Activated T-cell treated with anti-CD3 and anti-CD28 coated beads, Interleukin-2, amount 50 U/mL, for 72 hours (primary cell): ENCODE measurements at regions not wholly inside any gene's neighbourhood (a gene's known extent, or its start where the extent isn't known, plus 50 kb on each side); places are given as distances from the start of the nearest gene placed in this dataset.
"Not testable (repeated sequence)": the region's sequence is repeated elsewhere in the genome, so short reads cannot be mapped to it uniquely, and the experiment has no call there.

Experiments used
- ATAC-seq, 2 donors: fragments of 150-1000 bp; cut with Tn5 transposase; replicated peaks in 1 of 2; 2 replicates each; pipeline ENCODE4 v1.10.0; 2021; ENCODE audit warnings: moderate library complexity in 2 of 2, mild to moderate bottlenecking in 1 of 2
- DNase-seq, 2 donors: peaks; one replicate each; pipeline ENCODE4 v3.0.0; 2021 to 2022; ENCODE audit warnings: mixed read lengths in 1 of 2
- H3K27ac Mint-ChIP-seq: one replicate; pipeline ENCODE4 v1.8.0; 2022; ENCODE audit warnings: mild to moderate bottlenecking, moderate library complexity, mixed read lengths
- H3K27me3 Mint-ChIP-seq: one replicate; pipeline ENCODE4 v1.8.0; 2022; ENCODE audit warnings: low read depth, mixed read lengths
- H3K36me3 Mint-ChIP-seq, 2 donors: one replicate each; pipeline ENCODE4 v1.8.0; 2022; ENCODE audit warnings: mixed read lengths in 2 of 2, mild to moderate bottlenecking in 1 of 2; ENCODE audit not compliant: insufficient read depth in 2 of 2
- H3K4me1 Mint-ChIP-seq: one replicate; pipeline ENCODE4 v1.8.0; 2022; ENCODE audit warnings: low read depth, mixed read lengths
- H3K4me3 Mint-ChIP-seq, 2 donors: one replicate each; pipeline ENCODE4 v1.8.0; 2022; ENCODE audit warnings: mild to moderate bottlenecking in 2 of 2, mixed read lengths in 2 of 2, moderate library complexity in 2 of 2
- H3K9me3 Mint-ChIP-seq, 2 donors: one replicate each; pipeline ENCODE4 v1.8.0; 2022; ENCODE audit warnings: mixed read lengths in 2 of 2

GRCh38 chr4:93888308-93888707, 59.8 kb downstream of the ATOH1 start:
- Mint-ChIP-seq H3K27me3 (no peaks in the 10 kb centered on the region), H3K4me1 (no peaks in the 10 kb centered on the region), H3K9me3 (peaks cover 0 to 3% of the 10 kb centered on the region in 2 donors), H3K36me3 (no peaks in the 10 kb centered on the region), H3K27ac (no peak overlapping the region), H3K4me3 (no peak overlapping the region)
- ATAC-seq (no peak), DNase-seq (no peak)

- Mint-ChIP-seq H3K4me3 (no peak overlapping the region), H3K9me3 (peaks cover 0 to 3% of the 10 kb centered on the region in 2 donors), H3K4me1 (no peaks in the 10 kb centered on the region), H3K27ac (no peak overlapping the region), H3K36me3 (no peaks in the 10 kb centered on the region), H3K27me3 (no peaks in the 10 kb centered on the region)
- ATAC-seq: no peak
- DNase-seq: no peak
Measured at GRCh38 chr4:93888768-93889167, 60.2 kb downstream of the ATOH1 start.

- Mint-ChIP-seq H3K27me3 (no peaks in the 10 kb centered on the region), H3K27ac (no peak overlapping the region), H3K36me3 (no peaks in the 10 kb centered on the region), H3K9me3 (peaks cover 0 to 3% of the 10 kb centered on the region in 2 donors), H3K4me1 (no peaks in the 10 kb centered on the region), H3K4me3 (no peak overlapping the region)
- ATAC-seq (no peak), DNase-seq (no peak)
Measured at GRCh38 chr4:93891244-93891643, 62.7 kb downstream of the ATOH1 start.

GRCh38 chr4:93894995-93895394, 66.4 kb downstream of the ATOH1 start:
- H3K4me1 Mint-ChIP-seq: no peaks in the 10 kb centered on the region
- no peak overlapping the region for H3K27ac Mint-ChIP-seq
- no peaks in the 10 kb centered on the region for H3K36me3 Mint-ChIP-seq
- DNase-seq: no peak
- H3K27me3 Mint-ChIP-seq: no peaks in the 10 kb centered on the region
- ATAC-seq: no peak
- peaks cover 0 to 3% of the 10 kb centered on the region in 2 donors for H3K9me3 Mint-ChIP-seq
- no peak overlapping the region for H3K4me3 Mint-ChIP-seq

- Mint-ChIP-seq H3K4me1 (no peaks in the 10 kb centered on the region), H3K9me3 (peaks cover 0 to 3% of the 10 kb centered on the region in 2 donors), H3K36me3 (no peaks in the 10 kb centered on the region), H3K4me3 (no peak overlapping the region), H3K27me3 (no peaks in the 10 kb centered on the region), H3K27ac (no peak overlapping the region)
- ATAC-seq: no peak
- no peak for DNase-seq
Measured at GRCh38 chr4:93896516-93896915, 68.0 kb downstream of the ATOH1 start.

- Mint-ChIP-seq H3K4me3 (no peak overlapping the region), H3K9me3 (no peaks in the 10 kb centered on the region), H3K36me3 (no peaks in the 10 kb centered on the region), H3K4me1 (no peaks in the 10 kb centered on the region), H3K27me3 (no peaks in the 10 kb centered on the region), H3K27ac (no peak overlapping the region)
- DNase-seq (no peak), ATAC-seq (no peak)
Measured at GRCh38 chr4:93897559-93897958, 69.0 kb downstream of the ATOH1 start.

- Mint-ChIP-seq H3K27ac (no peak overlapping the region), H3K36me3 (no peaks in the 10 kb centered on the region), H3K27me3 (no peaks in the 10 kb centered on the region), H3K4me1 (no peaks in the 10 kb centered on the region), H3K9me3 (peaks cover 2 to 3% of the 10 kb centered on the region in 2 donors), H3K4me3 (no peak overlapping the region)
- DNase-seq (no peak), ATAC-seq (no peak)
Measured at GRCh38 chr4:93908778-93909177, 80.2 kb downstream of the ATOH1 start.

GRCh38 chr4:93911671-93912070, 83.1 kb downstream of the ATOH1 start:
- Mint-ChIP-seq H3K36me3 (no peaks in the 10 kb centered on the region), H3K9me3 (peaks cover 2 to 3% of the 10 kb centered on the region in 2 donors), H3K4me3 (no peak overlapping the region), H3K4me1 (no peaks in the 10 kb centered on the region), H3K27ac (no peak overlapping the region), H3K27me3 (no peaks in the 10 kb centered on the region)
- ATAC-seq (peak in 1 of 2 donors; percentile 22), DNase-seq (no peak)

- peaks cover 2 to 3% of the 10 kb centered on the region in 2 donors for H3K9me3 Mint-ChIP-seq
- DNase-seq (no peak), ATAC-seq (peak in 1 of 2 donors; percentile 20)
- H3K36me3 Mint-ChIP-seq: no peaks in the 10 kb centered on the region
- no peak overlapping the region for H3K4me3 Mint-ChIP-seq
- H3K27me3 Mint-ChIP-seq: no peaks in the 10 kb centered on the region
- no peak overlapping the region for H3K27ac Mint-ChIP-seq
- H3K4me1 Mint-ChIP-seq: no peaks in the 10 kb centered on the region
Measured at GRCh38 chr4:93912146-93912545, 83.6 kb downstream of the ATOH1 start.

- Mint-ChIP-seq H3K36me3 (no peaks in the 10 kb centered on the region), H3K4me1 (no peaks in the 10 kb centered on the region), H3K27ac (no peak overlapping the region), H3K27me3 (no peaks in the 10 kb centered on the region), H3K4me3 (no peak overlapping the region), H3K9me3 (peaks cover 3 to 7% of the 10 kb centered on the region in 2 donors)
- no peak for DNase-seq
- ATAC-seq: no peak
Measured at GRCh38 chr4:93918856-93919255, 90.3 kb downstream of the ATOH1 start.

GRCh38 chr4:93923570-93923969, 95.0 kb downstream of the ATOH1 start:
- DNase-seq, ATAC-seq, H3K4me1 Mint-ChIP-seq, H3K36me3 Mint-ChIP-seq, H3K27me3 Mint-ChIP-seq, H3K4me3 Mint-ChIP-seq, H3K9me3 Mint-ChIP-seq, H3K27ac Mint-ChIP-seq: not testable (repeated sequence)

GRCh38 chr4:93947286-93947685, 118.7 kb downstream of the ATOH1 start:
- Mint-ChIP-seq H3K36me3 (no peaks in the 10 kb centered on the region), H3K27me3 (no peaks in the 10 kb centered on the region), H3K4me1 (no peaks in the 10 kb centered on the region), H3K27ac (no peak overlapping the region), H3K9me3 (peaks cover 0 to 2% of the 10 kb centered on the region in 2 donors), H3K4me3 (no peak overlapping the region)
- no peak for ATAC-seq
- DNase-seq: no peak

GRCh38 chr4:93950239-93950638, 121.7 kb downstream of the ATOH1 start:
- not testable (repeated sequence) for DNase-seq, H3K4me3 Mint-ChIP-seq, H3K4me1 Mint-ChIP-seq, H3K27ac Mint-ChIP-seq, H3K9me3 Mint-ChIP-seq, H3K36me3 Mint-ChIP-seq, H3K27me3 Mint-ChIP-seq, ATAC-seq

- Mint-ChIP-seq H3K9me3 (peaks cover 3 to 5% of the 10 kb centered on the region in 2 donors), H3K4me1 (no peaks in the 10 kb centered on the region), H3K27me3 (no peaks in the 10 kb centered on the region), H3K36me3 (no peaks in the 10 kb centered on the region), H3K4me3 (no peak overlapping the region), H3K27ac (no peak overlapping the region)
- ATAC-seq (no peak), DNase-seq (no peak)
Measured at GRCh38 chr4:93957186-93957585, 128.6 kb downstream of the ATOH1 start.
